ENCODE measurements at regions not wholly inside any gene's neighbourhood (a gene's known extent, or its start where the extent isn't known, plus 50 kb on each side); places are given as distances from the start of the nearest gene placed in this dataset.

GRCh38 chr5:152622628-152623027, 217.5 kb upstream of the NMUR2 start:
- intact Hi-C loops (cut with DNase I): no loop called here
- H3K27me3 ChIP-seq: no peaks in the 10 kb centered on the region
- no peak overlapping the region for H3K27ac ChIP-seq
- TF ChIP-seq CTCF (IDR thresholded peaks at IDR 0.05): no peak
- no peak for DNase-seq
- H3K36me3 ChIP-seq: no peaks in the 10 kb centered on the region
- no peak overlapping the region for H3K4me3 ChIP-seq
- peaks cover 0 to 10% (median 0%) of the 10 kb centered on the region in 9 donors for H3K4me1 ChIP-seq
- ATAC-seq: peak in 1 of 8 donors; percentile 39
- no peaks in the 10 kb centered on the region for H3K9me3 ChIP-seq

DNA sequence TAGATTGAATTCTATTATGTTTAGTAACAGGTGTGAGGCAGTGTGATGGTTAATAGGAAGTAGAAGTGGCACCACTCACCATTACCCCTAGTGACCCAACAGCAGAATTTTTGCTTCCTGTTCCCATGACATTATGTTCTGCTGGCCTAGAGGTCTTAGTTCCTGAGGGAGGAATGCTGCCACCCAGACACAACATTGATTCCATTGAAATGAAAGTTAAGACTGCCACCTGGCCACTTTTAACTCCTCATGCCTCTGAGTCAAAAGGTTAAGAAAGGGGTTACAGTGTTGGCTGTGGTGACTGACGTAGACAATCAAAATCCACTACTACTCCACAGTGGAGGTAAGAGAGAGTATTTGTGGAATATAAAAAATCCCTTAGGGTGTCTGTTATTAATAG, 218.9 kb upstream of the NMUR2 start:
- no peak for ATAC-seq
- Histone ChIP-seq H3K27ac (no peak overlapping the region), H3K27me3 (no peaks in the 10 kb centered on the region), H3K9me3 (no peaks in the 10 kb centered on the region), H3K4me1 (peaks cover 0 to 10% (median 0%) of the 10 kb centered on the region in 9 donors), H3K36me3 (no peaks in the 10 kb centered on the region), H3K4me3 (no peak overlapping the region)
- intact Hi-C loops (cut with DNase I): no loop called here
- DNase-seq: no peak
- TF ChIP-seq CTCF (IDR thresholded peaks at IDR 0.05): no peak
- WGBS, 2 donors: 71 to 72% methylated on average over 1 of the region's 1 CpG

- ATAC-seq: no peak
- WGBS, 2 donors: 82 to 85% methylated on average over 3 of the region's 3 CpGs
- intact Hi-C loops (cut with DNase I): no loop called here
- Histone ChIP-seq H3K27ac (no peak overlapping the region), H3K9me3 (no peaks in the 10 kb centered on the region), H3K4me1 (peaks cover 0 to 10% (median 0%) of the 10 kb centered on the region in 9 donors), H3K36me3 (no peaks in the 10 kb centered on the region), H3K4me3 (no peak overlapping the region), H3K27me3 (no peaks in the 10 kb centered on the region)
- no peak for TF ChIP-seq CTCF (IDR thresholded peaks at IDR 0.05)
- no peak for DNase-seq
These were observed 220.6 kb upstream of the NMUR2 start for GRCh38 chr5:152625696-152626095.

- WGBS, 2 donors: 84 to 90% methylated on average over 5 of the region's 5 CpGs
- ATAC-seq (no peak), DNase-seq (no peak)
- H3K9me3 ChIP-seq: no peaks in the 10 kb centered on the region
- no peak for TF ChIP-seq CTCF (IDR thresholded peaks at IDR 0.05)
- H3K4me3 ChIP-seq: no peak overlapping the region
- H3K27me3 ChIP-seq: no peaks in the 10 kb centered on the region
- no peak overlapping the region for H3K27ac ChIP-seq
- intact Hi-C loops (cut with DNase I): no loop called here
- peaks cover 10 to 40% (median 29%) of the 10 kb centered on the region in 9 donors for H3K4me1 ChIP-seq
- H3K36me3 ChIP-seq: no peaks in the 10 kb centered on the region
These were observed 226.1 kb upstream of the NMUR2 start for GRCh38 chr5:152631221-152631620.

Measured in heart right ventricle (tissue), 16 donors.